AG09319 (cell line): ENCODE measurements at regions not wholly inside any gene's neighbourhood (a gene's known extent, or its start where the extent isn't known, plus 50 kb on each side); places are given as distances from the start of the nearest gene placed in this dataset.

Experiments used
- DNase-seq: peaks from one replicate; pipeline ENCODE4 v3.0.0-alpha.2; 2010; ENCODE audit warnings: low read depth; ENCODE audit errors: extremely low read depth
- TF ChIP-seq, protein P1 (sequence below): IDR thresholded peaks from 2 replicates; pipeline ENCODE4 v1.5.1; 2011; ENCODE audit warnings: low read depth, mild to moderate bottlenecking, inconsistent platforms, low read length, moderate library complexity

DNA sequence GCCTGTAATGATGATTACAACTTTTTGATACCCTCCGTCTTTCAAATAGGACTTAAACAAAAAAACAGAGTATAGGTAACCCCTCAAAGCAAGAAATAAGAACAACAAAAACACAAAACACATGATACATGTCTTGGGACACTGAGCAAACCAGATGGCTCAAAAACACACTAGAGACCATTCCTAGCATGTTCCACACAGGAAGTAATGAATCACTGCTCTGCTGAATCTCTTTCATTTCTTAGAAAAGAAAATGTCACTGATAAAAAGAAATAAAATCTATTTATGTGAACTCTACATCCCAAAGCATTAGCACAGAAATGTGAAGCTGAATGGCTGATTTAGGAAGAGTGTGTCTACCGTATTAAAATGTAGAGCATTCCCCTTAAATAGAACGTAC lies 134.5 kb upstream of the IL15 start:
- DNase-seq, result no peak

DNA sequence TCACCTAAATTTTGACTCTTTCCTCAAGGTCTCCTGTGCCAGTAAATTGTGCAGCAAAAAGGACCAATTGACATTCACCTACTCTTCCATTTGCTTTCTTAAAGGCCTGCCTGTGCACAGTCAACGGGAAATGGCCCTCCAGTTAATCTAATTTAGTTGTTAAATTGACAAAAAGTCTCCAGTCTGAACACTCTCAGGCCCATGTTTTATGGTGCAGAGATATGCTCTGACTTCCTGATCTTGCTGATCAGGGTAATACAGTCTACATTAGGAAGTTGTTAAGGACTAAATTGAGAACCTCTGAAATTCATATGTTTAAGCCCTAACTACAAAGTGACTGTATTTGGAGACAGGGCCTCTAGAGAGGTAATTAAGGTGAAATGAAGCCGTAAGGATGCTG lies 133.6 kb upstream of the IL15 start:
- DNase-seq, result no peak
- TF ChIP-seq, protein P1, sequence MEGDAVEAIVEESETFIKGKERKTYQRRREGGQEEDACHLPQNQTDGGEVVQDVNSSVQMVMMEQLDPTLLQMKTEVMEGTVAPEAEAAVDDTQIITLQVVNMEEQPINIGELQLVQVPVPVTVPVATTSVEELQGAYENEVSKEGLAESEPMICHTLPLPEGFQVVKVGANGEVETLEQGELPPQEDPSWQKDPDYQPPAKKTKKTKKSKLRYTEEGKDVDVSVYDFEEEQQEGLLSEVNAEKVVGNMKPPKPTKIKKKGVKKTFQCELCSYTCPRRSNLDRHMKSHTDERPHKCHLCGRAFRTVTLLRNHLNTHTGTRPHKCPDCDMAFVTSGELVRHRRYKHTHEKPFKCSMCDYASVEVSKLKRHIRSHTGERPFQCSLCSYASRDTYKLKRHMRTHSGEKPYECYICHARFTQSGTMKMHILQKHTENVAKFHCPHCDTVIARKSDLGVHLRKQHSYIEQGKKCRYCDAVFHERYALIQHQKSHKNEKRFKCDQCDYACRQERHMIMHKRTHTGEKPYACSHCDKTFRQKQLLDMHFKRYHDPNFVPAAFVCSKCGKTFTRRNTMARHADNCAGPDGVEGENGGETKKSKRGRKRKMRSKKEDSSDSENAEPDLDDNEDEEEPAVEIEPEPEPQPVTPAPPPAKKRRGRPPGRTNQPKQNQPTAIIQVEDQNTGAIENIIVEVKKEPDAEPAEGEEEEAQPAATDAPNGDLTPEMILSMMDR, result no peak

More for the DNA sequence above, 134.5 kb upstream of the IL15 start:
- TF ChIP-seq, protein P1, result no peak

DNA sequence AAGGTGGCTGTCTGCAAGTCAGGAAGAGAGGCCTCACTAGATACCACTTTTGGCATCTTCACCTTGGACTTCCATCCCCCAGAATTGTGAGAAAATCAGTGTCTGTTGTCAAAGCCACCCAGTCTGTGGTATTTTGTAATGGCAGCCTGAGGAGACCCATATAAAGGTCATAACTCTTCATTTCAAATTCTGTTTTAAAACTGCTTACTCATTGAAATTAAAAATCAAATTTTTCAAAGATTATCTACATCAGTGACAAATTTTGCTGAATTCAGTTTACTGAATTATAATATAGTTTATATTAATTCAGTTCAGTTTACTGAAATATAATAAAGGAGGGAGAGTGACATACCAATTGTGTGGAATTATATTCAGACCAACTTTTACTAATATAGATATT lies 133.1 kb upstream of the IL15 start:
- TF ChIP-seq, protein P1, result no peak
- no peak for DNase-seq

DNA sequence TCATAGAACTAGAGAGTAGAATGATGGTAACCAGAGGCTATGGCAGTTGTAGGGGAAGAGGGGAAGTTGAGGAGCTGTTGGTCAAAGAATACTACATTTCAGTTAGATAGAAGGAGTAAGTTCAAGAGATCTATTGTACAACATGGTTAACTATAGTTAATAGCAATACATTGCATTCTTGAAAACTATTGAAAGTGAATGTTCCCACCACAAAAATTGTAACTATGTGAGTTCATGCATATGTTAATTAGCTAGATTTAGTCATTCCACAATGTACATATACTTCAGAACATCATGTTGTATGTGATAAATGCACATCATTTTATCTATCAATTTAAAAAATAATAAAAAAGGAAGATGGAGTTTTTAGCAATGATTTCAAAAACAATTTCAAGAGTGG lies 125.3 kb upstream of the IL15 start:
- TF ChIP-seq, protein P1, result no peak
- no peak for DNase-seq

DNA sequence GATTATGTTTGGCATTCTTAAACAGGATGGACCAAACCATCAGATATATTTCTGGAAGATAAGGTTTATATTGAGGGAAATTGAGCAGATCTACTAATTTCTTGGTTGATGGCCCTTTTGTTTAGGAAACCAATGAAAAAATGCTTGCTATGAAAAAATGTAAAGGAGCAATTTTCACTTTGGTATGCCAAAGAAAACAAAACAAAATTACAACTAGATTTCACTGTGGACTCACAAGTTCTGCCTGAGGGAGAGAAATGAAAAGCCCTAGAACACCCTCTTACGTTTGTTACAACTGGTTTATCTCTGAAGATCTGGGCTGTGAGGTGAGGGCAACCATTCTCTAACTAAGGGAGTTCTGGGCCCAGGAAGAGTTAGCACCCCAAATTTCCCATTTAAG lies 122.5 kb upstream of the IL15 start:
- no peak for DNase-seq
- TF ChIP-seq, protein P1, result no peak

DNA sequence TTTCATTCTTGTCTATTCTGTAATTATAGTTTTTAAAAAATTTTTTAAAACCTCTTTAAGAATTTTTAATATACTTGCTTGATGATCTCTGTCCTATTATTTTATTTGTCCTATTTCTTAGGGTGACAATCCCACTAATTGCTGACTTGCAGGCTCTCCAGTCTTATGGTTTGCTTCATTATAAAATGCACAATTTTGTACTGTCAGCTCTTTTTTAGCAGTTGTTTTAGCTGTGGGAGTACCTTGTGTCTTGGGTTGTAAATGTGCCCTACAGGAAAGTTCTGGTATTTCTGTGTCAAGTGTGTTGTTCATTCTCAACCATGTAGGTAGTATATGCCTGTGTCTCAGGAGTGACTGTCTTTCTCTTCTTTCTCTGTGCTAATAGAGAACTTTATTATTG lies 118.2 kb upstream of the IL15 start:
- no peak for DNase-seq
- TF ChIP-seq, protein P1, result no peak

DNA sequence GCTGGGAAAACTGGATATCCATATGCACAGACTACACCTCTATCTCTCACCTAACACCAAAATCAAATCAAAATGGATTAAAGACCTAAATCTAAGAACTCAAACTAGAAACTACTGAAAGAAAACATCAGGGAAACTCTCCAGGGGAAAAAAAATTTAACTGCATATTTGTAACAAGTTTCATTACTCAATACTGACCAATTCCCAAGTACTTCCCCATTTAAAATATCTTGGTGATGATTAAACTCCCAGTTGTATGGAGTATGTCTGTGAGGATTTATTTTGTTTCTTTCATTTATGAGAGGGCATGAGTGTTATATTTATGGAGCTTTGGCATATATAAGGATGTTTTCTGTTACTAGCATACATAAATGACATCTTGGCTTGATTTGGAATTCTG lies 112.3 kb upstream of the IL15 start:
- TF ChIP-seq, protein P1, result no peak
- no peak for DNase-seq
